Activated naive CD8-positive, alpha-beta T cell treated with anti-CD3 and anti-CD28 coated beads, Interleukin-2, amount 50 U/mL, for 24 hours (primary cell): ENCODE measurements at regions not wholly inside any gene's neighbourhood (a gene's known extent, or its start where the extent isn't known, plus 50 kb on each side); places are given as distances from the start of the nearest gene placed in this dataset.
"Not testable (repeated sequence)": the region's sequence is repeated elsewhere in the genome, so short reads cannot be mapped to it uniquely, and the experiment has no call there.

Source experiments
- ATAC-seq: fragments of 150-1000 bp; cut with Tn5 transposase; one replicate; pipeline ENCODE4 v1.10.0; 2021
- DNase-seq: peaks from one replicate; pipeline ENCODE4 v3.0.0; 2021
- H3K27ac Mint-ChIP-seq: one replicate; pipeline ENCODE4 v1.8.0; 2021; ENCODE audit warnings: mild to moderate bottlenecking, mixed read lengths
- H3K27me3 Mint-ChIP-seq: one replicate; pipeline ENCODE4 v1.8.0; 2021; ENCODE audit warnings: mixed read lengths
- H3K36me3 Mint-ChIP-seq: one replicate; pipeline ENCODE4 v1.8.0; 2021; ENCODE audit warnings: low read depth, mixed read lengths
- H3K4me1 Mint-ChIP-seq: one replicate; pipeline ENCODE4 v1.8.0; 2021; ENCODE audit warnings: mixed read lengths
- H3K4me3 Mint-ChIP-seq: one replicate; pipeline ENCODE4 v1.8.0; 2021; ENCODE audit warnings: mild to moderate bottlenecking, moderate library complexity, mixed read lengths
- H3K9me3 Mint-ChIP-seq: one replicate; pipeline ENCODE4 v1.8.0; 2021; ENCODE audit warnings: mixed read lengths

GRCh38 chr2:192749611-192750200 lies 555.0 kb upstream of the TMEFF2 start:
- Mint-ChIP-seq H3K27me3 (no peaks in the 10 kb centered on the region), H3K27ac (no peak overlapping the region), H3K9me3 (no peaks in the 10 kb centered on the region), H3K4me3 (no peak overlapping the region), H3K4me1 (no peaks in the 10 kb centered on the region), H3K36me3 (no peaks in the 10 kb centered on the region)
- no peak for ATAC-seq
- DNase-seq, result no peak

- DNase-seq (no peak), ATAC-seq (no peak)
- no peaks in the 10 kb centered on the region for H3K9me3 Mint-ChIP-seq
- no peaks in the 10 kb centered on the region for H3K4me1 Mint-ChIP-seq
- H3K27ac Mint-ChIP-seq, result no peak overlapping the region
- no peaks in the 10 kb centered on the region for H3K36me3 Mint-ChIP-seq
- H3K27me3 Mint-ChIP-seq, result no peaks in the 10 kb centered on the region
- no peak overlapping the region for H3K4me3 Mint-ChIP-seq
Measured at GRCh38 chr2:192741889-192742288, 547.2 kb upstream of the TMEFF2 start.

- no peaks in the 10 kb centered on the region for H3K4me1 Mint-ChIP-seq
- H3K27ac Mint-ChIP-seq, result no peak overlapping the region
- no peak for DNase-seq
- ATAC-seq, result no peak
- no peaks in the 10 kb centered on the region for H3K9me3 Mint-ChIP-seq
- H3K27me3 Mint-ChIP-seq, result no peaks in the 10 kb centered on the region
- H3K4me3 Mint-ChIP-seq, result no peak overlapping the region
- no peaks in the 10 kb centered on the region for H3K36me3 Mint-ChIP-seq
Measured at GRCh38 chr2:192735447-192735846, 540.7 kb upstream of the TMEFF2 start.

DNA sequence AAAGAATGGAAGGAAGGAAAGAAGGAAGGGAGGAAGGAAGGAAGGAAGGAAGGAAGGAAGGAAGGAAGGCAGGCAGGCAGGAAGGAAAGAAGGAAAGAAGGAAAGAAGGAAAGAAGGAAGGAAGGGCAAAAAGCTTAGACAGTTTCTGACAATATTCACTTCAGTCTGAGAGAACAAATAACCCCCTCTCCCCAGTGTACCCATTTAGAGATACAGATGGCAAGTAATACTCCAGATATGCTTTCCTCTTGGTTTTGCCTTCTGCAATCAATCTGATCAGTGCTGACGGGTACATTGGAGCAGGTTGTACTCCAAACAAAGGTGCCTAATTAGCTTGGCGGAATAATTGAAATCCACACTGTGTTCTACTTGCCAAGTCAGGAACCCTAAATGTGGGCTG lies 534.6 kb upstream of the TMEFF2 start:
- H3K4me3 Mint-ChIP-seq, result no peak overlapping the region
- no peaks in the 10 kb centered on the region for H3K27me3 Mint-ChIP-seq
- no peaks in the 10 kb centered on the region for H3K4me1 Mint-ChIP-seq
- no peaks in the 10 kb centered on the region for H3K36me3 Mint-ChIP-seq
- no peak overlapping the region for H3K27ac Mint-ChIP-seq
- no peaks in the 10 kb centered on the region for H3K9me3 Mint-ChIP-seq
- no peak for DNase-seq
- ATAC-seq, result no peak

GRCh38 chr2:192725991-192726390 lies 531.3 kb upstream of the TMEFF2 start:
- Mint-ChIP-seq H3K27me3 (no peaks in the 10 kb centered on the region), H3K4me3 (no peak overlapping the region), H3K4me1 (no peaks in the 10 kb centered on the region), H3K36me3 (no peaks in the 10 kb centered on the region), H3K27ac (no peak overlapping the region), H3K9me3 (no peaks in the 10 kb centered on the region)
- ATAC-seq (no peak), DNase-seq (no peak)

DNA sequence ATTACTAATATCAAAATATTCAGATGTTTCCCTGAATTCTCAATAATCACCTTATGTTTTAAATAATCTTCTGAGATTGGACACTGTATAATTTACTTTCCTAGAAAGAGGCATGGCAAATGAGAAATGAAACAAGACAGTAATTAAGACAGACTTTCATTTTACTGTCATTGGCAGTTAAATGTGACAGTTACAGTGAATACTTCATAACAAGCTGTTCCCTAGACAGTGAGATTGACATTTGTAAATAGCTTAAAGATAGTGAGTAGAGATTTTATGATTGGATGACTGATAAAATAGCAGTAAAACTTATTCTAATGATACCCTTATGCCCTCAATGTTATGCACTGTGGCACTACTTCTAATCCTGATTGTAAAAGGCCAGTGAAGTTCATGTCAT lies 524.9 kb upstream of the TMEFF2 start:
- H3K27me3 Mint-ChIP-seq, result no peaks in the 10 kb centered on the region
- DNase-seq (no peak), ATAC-seq (no peak)
- no peaks in the 10 kb centered on the region for H3K9me3 Mint-ChIP-seq
- H3K4me3 Mint-ChIP-seq, result no peak overlapping the region
- no peak overlapping the region for H3K27ac Mint-ChIP-seq
- no peaks in the 10 kb centered on the region for H3K36me3 Mint-ChIP-seq
- H3K4me1 Mint-ChIP-seq, result no peaks in the 10 kb centered on the region

- DNase-seq (no peak), ATAC-seq (no peak)
- Mint-ChIP-seq H3K4me1 (no peaks in the 10 kb centered on the region), H3K27me3 (no peaks in the 10 kb centered on the region), H3K36me3 (no peaks in the 10 kb centered on the region), H3K9me3 (no peaks in the 10 kb centered on the region), H3K27ac (no peak overlapping the region), H3K4me3 (no peak overlapping the region)
Measured at GRCh38 chr2:192718340-192718739, 523.6 kb upstream of the TMEFF2 start.

DNA sequence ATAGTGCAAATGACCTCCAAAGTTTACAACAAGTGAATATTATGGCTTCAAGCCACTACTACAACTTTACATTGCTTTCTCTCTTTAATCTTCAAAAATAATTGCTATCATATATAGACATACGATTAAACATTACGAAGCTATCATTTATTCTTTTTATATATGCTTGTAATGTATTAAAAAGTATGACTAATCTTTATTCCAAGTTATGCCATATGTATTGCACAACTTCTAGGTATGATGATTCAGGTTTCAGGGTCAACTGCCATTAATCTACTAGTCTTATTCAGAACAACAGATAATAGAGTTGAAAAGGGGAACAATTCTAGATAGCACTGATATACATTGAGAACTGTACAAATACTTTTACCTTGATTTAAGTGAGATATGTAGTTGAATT lies 506.2 kb upstream of the TMEFF2 start:
- Mint-ChIP-seq H3K27me3 (no peaks in the 10 kb centered on the region), H3K36me3 (no peaks in the 10 kb centered on the region), H3K4me1 (no peaks in the 10 kb centered on the region), H3K9me3 (no peaks in the 10 kb centered on the region), H3K27ac (no peak overlapping the region), H3K4me3 (no peak overlapping the region)
- DNase-seq (no peak), ATAC-seq (no peak)

DNA sequence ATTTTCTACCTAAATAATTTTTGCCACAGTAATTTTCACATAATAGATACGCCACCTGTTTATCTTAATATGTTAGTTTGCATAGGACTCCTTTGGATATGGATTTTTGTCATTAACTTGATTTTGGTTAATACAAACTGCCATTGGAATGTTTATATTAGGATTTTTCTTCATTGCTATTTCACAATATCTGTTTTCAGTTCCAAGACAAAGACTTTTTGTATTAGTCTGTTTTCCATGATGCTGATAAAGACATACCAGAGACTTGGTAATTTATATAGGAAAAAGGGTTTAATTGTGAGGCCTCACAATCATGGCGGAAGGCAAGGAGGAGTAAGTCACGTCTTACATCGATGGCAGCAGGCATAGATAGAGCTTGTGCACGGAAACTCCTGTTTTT lies 503.1 kb upstream of the TMEFF2 start:
- Mint-ChIP-seq H3K36me3 (no peaks in the 10 kb centered on the region), H3K27ac (no peak overlapping the region), H3K4me1 (no peaks in the 10 kb centered on the region), H3K4me3 (no peak overlapping the region), H3K9me3 (no peaks in the 10 kb centered on the region), H3K27me3 (no peaks in the 10 kb centered on the region)
- DNase-seq, result no peak
- no peak for ATAC-seq

GRCh38 chr2:192696857-192697256 lies 502.1 kb upstream of the TMEFF2 start:
- Mint-ChIP-seq H3K4me1 (no peaks in the 10 kb centered on the region), H3K36me3 (no peaks in the 10 kb centered on the region), H3K27ac (no peak overlapping the region), H3K9me3 (no peaks in the 10 kb centered on the region), H3K27me3 (no peaks in the 10 kb centered on the region), H3K4me3 (no peak overlapping the region)
- ATAC-seq, result no peak
- DNase-seq, result no peak

DNA sequence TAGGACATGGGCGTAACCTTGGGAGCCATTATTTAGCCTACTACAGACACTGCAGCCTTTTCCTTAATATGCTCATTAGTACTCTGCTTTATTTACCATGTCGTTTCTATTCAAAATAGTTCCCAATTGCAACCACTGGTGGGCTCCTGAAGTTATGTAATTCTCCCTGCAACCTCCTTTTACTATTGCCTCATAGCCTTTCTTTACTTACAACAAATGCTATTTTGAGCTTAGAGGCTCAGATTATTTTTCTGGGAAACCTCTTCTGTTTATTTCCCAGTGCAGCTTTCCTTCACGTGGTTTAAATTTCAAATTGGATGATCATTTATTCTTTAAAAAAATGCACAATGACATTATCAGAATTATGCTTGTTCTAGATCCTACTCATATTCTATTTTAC lies 492.3 kb upstream of the TMEFF2 start:
- no peaks in the 10 kb centered on the region for H3K36me3 Mint-ChIP-seq

DNA sequence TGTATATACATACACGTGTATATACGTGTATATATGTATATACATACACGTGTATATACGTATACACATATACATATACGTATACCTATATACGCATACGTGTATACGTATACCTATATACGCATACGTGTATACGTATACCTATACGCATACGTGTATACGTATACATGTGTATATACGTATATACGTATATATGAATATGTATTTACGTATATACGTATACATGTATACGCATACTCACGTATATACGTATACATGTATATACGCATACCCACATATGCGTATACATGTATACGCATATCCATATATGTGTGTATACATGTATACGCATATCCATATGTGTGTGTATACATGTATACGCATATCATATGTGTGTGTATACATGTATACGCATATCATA lies 487.8 kb upstream of the TMEFF2 start:
- not testable (repeated sequence) for ATAC-seq, H3K9me3 Mint-ChIP-seq, H3K27ac Mint-ChIP-seq, H3K36me3 Mint-ChIP-seq, DNase-seq, H3K27me3 Mint-ChIP-seq, H3K4me3 Mint-ChIP-seq, H3K4me1 Mint-ChIP-seq

More for the DNA sequence above, 492.3 kb upstream of the TMEFF2 start:
- H3K27me3 Mint-ChIP-seq, result no peaks in the 10 kb centered on the region
- DNase-seq, result no peak
- no peak overlapping the region for H3K27ac Mint-ChIP-seq
- H3K9me3 Mint-ChIP-seq, result no peaks in the 10 kb centered on the region
- no peaks in the 10 kb centered on the region for H3K4me1 Mint-ChIP-seq
- ATAC-seq, result no peak
- H3K4me3 Mint-ChIP-seq, result no peak overlapping the region

DNA sequence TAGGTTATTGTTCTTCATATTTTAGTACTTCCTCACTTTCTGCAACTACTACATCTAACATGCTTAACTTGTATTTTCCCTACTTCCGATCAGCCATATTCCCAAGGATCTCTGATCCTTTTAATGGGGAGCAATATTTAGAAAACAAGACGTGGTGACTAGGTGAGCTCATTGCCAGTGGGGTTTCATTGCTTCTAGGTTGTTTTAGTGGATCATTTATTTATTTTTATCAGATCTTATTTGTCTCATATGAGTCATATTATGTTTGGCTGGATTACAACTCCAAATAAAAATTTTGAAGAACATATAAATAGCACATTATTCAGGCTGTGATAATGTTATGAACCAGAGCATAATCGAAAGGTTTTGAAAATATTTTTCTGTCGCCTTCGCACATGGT lies 480.9 kb upstream of the TMEFF2 start:
- no peak for DNase-seq
- no peak overlapping the region for H3K27ac Mint-ChIP-seq
- H3K4me1 Mint-ChIP-seq, result no peaks in the 10 kb centered on the region
- no peaks in the 10 kb centered on the region for H3K27me3 Mint-ChIP-seq
- H3K36me3 Mint-ChIP-seq, result no peaks in the 10 kb centered on the region
- H3K9me3 Mint-ChIP-seq, result no peaks in the 10 kb centered on the region
- H3K4me3 Mint-ChIP-seq, result no peak overlapping the region
- ATAC-seq, result no peak

- Mint-ChIP-seq H3K4me1 (no peaks in the 10 kb centered on the region), H3K36me3 (no peaks in the 10 kb centered on the region), H3K4me3 (no peak overlapping the region), H3K27ac (no peak overlapping the region), H3K9me3 (no peaks in the 10 kb centered on the region), H3K27me3 (no peaks in the 10 kb centered on the region)
- no peak for ATAC-seq
- DNase-seq, result no peak
Measured at GRCh38 chr2:192669505-192670091, 474.9 kb upstream of the TMEFF2 start.

DNA sequence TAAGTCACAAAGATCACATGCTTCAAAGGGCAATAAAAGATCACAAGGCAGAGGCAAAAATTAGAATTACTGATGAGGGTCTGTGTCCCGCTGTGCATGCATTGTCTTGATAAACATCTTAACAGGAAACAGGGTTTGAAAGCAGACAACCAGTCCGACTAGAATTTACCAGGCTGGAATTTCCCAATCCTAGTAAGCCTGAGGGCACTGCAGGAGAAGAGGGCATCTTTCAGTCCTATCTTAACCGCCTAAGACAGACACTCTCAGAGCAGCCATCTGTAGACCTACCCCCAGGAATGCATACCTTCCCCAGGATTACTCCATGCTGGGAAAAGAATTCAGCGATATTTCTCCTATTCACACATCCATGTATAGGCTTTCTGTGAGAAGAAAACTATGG lies 465.8 kb upstream of the TMEFF2 start:
- not testable (repeated sequence) for H3K4me1 Mint-ChIP-seq

GRCh38 chr2:192657362-192657761 lies 462.6 kb upstream of the TMEFF2 start:
- Mint-ChIP-seq H3K9me3 (no peaks in the 10 kb centered on the region), H3K4me3 (no peak overlapping the region), H3K36me3 (no peaks in the 10 kb centered on the region), H3K4me1 (no peaks in the 10 kb centered on the region), H3K27me3 (no peaks in the 10 kb centered on the region), H3K27ac (no peak overlapping the region)
- ATAC-seq (no peak), DNase-seq (no peak)

More for the DNA sequence above, 465.8 kb upstream of the TMEFF2 start:
- not testable (repeated sequence) for H3K4me3 Mint-ChIP-seq, ATAC-seq, H3K27me3 Mint-ChIP-seq, DNase-seq, H3K36me3 Mint-ChIP-seq, H3K9me3 Mint-ChIP-seq, H3K27ac Mint-ChIP-seq
